ENCODE measurements at regions not wholly inside any gene's neighbourhood (a gene's known extent, or its start where the extent isn't known, plus 50 kb on each side); places are given as distances from the start of the nearest gene placed in this dataset.

GRCh38 chr10:63760708-63761047 is 239.5 kb downstream of the REEP3 start:
- Histone ChIP-seq H2BK12ac (ENCODE audit: low read length in 2 of 2) (no peak overlapping the region), H4K8ac (ENCODE audit: low read length) (no peak overlapping the region), H2BK15ac (ENCODE audit: low read depth, poor library complexity, severe bottlenecking) (no peak overlapping the region), H2AFZ (ENCODE audit: low read depth, low read length) (no peak overlapping the region), H3K4ac (ENCODE audit: low read depth in 1 of 2, low read length in 2 of 2) (no peak overlapping the region), H4K91ac (ENCODE audit: low read length) (no peak overlapping the region), H3K14ac (ENCODE audit: low read length in 2 of 2) (no peak overlapping the region), H3K36me3 (ENCODE audit: control insufficient read depth in 1 of 2, insufficient read depth in 2 of 2, low read depth in 1 of 2, low read length in 2 of 2) (no peaks in the 10 kb centered on the region), H2BK5ac (ENCODE audit: low read depth, low read length, poor library complexity, severe bottlenecking) (no peak overlapping the region), H3K79me1 (replicated peaks; ENCODE audit: low read length, poor library complexity, severe bottlenecking) (no peaks in the 10 kb centered on the region), H3K9ac (ENCODE audit: low read length) (no peak overlapping the region), H2BK120ac (ENCODE audit: low read depth, low read length) (no peak overlapping the region), H3K9me3 (ENCODE audit: control insufficient read depth, low read length) (no peaks in the 10 kb centered on the region), H3K27ac (ENCODE audit: low read length, poor library complexity, severe bottlenecking) (no peak overlapping the region), H3K18ac (ENCODE audit: low read depth in 1 of 2, low read length in 2 of 2) (no peak overlapping the region), H3K4me1 (ENCODE audit: control insufficient read depth, insufficient read depth, low read depth, low read length) (peaks cover 3% of the 10 kb centered on the region), H3K4me2 (ENCODE audit: low read length, poor library complexity, severe bottlenecking) (no peak overlapping the region), H3K4me3 (ENCODE audit: insufficient read depth in 1 of 2, low read depth in 1 of 2, low read length in 2 of 2) (no peak overlapping the region), H3K23ac (ENCODE audit: low read length in 2 of 2) (no peak overlapping the region), H2AK5ac (ENCODE audit: low read length, severe bottlenecking) (no peak overlapping the region), H3K27me3 (ENCODE audit: control insufficient read depth in 1 of 2, insufficient read depth in 1 of 2, low read length in 2 of 2) (no peaks in the 10 kb centered on the region)
- 44% methylated on average over 1 of the region's 1 CpG for WGBS
- no peak for DNase-seq

GRCh38 chr10:63761243-63761642 is 240.0 kb downstream of the REEP3 start:
- H3K23ac ChIP-seq (ENCODE audit: low read length in 2 of 2): no peak overlapping the region
- H3K18ac ChIP-seq (ENCODE audit: low read depth in 1 of 2, low read length in 2 of 2): no peak overlapping the region
- no peak overlapping the region for H2BK12ac ChIP-seq (ENCODE audit: low read length in 2 of 2)
- no peak overlapping the region for H3K9ac ChIP-seq (ENCODE audit: low read length)
- no peak overlapping the region for H3K4ac ChIP-seq (ENCODE audit: low read depth in 1 of 2, low read length in 2 of 2)
- no peak overlapping the region for H2BK120ac ChIP-seq (ENCODE audit: low read depth, low read length)
- H2BK5ac ChIP-seq (ENCODE audit: low read depth, low read length, poor library complexity, severe bottlenecking): no peak overlapping the region
- 80% methylated on average over 2 of the region's 2 CpGs for WGBS
- DNase-seq: no peak
- no peak overlapping the region for H3K14ac ChIP-seq (ENCODE audit: low read length in 2 of 2)
- no peak overlapping the region for H3K27ac ChIP-seq (ENCODE audit: low read length, poor library complexity, severe bottlenecking)
- no peak overlapping the region for H2AK5ac ChIP-seq (ENCODE audit: low read length, severe bottlenecking)
- H3K36me3 ChIP-seq (ENCODE audit: control insufficient read depth in 1 of 2, insufficient read depth in 2 of 2, low read depth in 1 of 2, low read length in 2 of 2): no peaks in the 10 kb centered on the region
- H3K4me2 ChIP-seq (ENCODE audit: low read length, poor library complexity, severe bottlenecking): no peak overlapping the region
- no peak overlapping the region for H4K91ac ChIP-seq (ENCODE audit: low read length)
- H3K27me3 ChIP-seq (ENCODE audit: control insufficient read depth in 1 of 2, insufficient read depth in 1 of 2, low read length in 2 of 2): no peaks in the 10 kb centered on the region
- no peaks in the 10 kb centered on the region for H3K9me3 ChIP-seq (ENCODE audit: control insufficient read depth, low read length)
- H3K4me3 ChIP-seq (ENCODE audit: insufficient read depth in 1 of 2, low read depth in 1 of 2, low read length in 2 of 2): no peak overlapping the region
- H4K8ac ChIP-seq (ENCODE audit: low read length): no peak overlapping the region
- H3K4me1 ChIP-seq (ENCODE audit: control insufficient read depth, insufficient read depth, low read depth, low read length): peaks cover 3% of the 10 kb centered on the region
- H3K79me1 ChIP-seq (replicated peaks; ENCODE audit: low read length, poor library complexity, severe bottlenecking): no peaks in the 10 kb centered on the region
- H2AFZ ChIP-seq (ENCODE audit: low read depth, low read length): no peak overlapping the region
- no peak overlapping the region for H2BK15ac ChIP-seq (ENCODE audit: low read depth, poor library complexity, severe bottlenecking)

GRCh38 chr10:63763744-63764143 is 242.5 kb downstream of the REEP3 start:
- Histone ChIP-seq H2AFZ (ENCODE audit: low read depth, low read length) (no peak overlapping the region), H2BK15ac (ENCODE audit: low read depth, poor library complexity, severe bottlenecking) (no peak overlapping the region), H3K27ac (ENCODE audit: low read length, poor library complexity, severe bottlenecking) (no peak overlapping the region), H3K4me3 (ENCODE audit: insufficient read depth in 1 of 2, low read depth in 1 of 2, low read length in 2 of 2) (no peak overlapping the region), H3K4ac (ENCODE audit: low read depth in 1 of 2, low read length in 2 of 2) (no peak overlapping the region), H2AK5ac (ENCODE audit: low read length, severe bottlenecking) (no peak overlapping the region), H3K14ac (ENCODE audit: low read length in 2 of 2) (no peak overlapping the region), H2BK5ac (ENCODE audit: low read depth, low read length, poor library complexity, severe bottlenecking) (no peak overlapping the region), H3K4me1 (ENCODE audit: control insufficient read depth, insufficient read depth, low read depth, low read length) (peaks cover 3% of the 10 kb centered on the region), H3K36me3 (ENCODE audit: control insufficient read depth in 1 of 2, insufficient read depth in 2 of 2, low read depth in 1 of 2, low read length in 2 of 2) (no peaks in the 10 kb centered on the region), H3K23ac (ENCODE audit: low read length in 2 of 2) (no peak overlapping the region), H3K9me3 (ENCODE audit: control insufficient read depth, low read length) (no peaks in the 10 kb centered on the region), H2BK120ac (ENCODE audit: low read depth, low read length) (no peak overlapping the region), H3K9ac (ENCODE audit: low read length) (peak overlapping the region; percentile 17), H3K4me2 (ENCODE audit: low read length, poor library complexity, severe bottlenecking) (no peak overlapping the region), H4K8ac (ENCODE audit: low read length) (no peak overlapping the region), H3K18ac (ENCODE audit: low read depth in 1 of 2, low read length in 2 of 2) (no peak overlapping the region), H4K91ac (ENCODE audit: low read length) (no peak overlapping the region), H3K79me1 (replicated peaks; ENCODE audit: low read length, poor library complexity, severe bottlenecking) (no peaks in the 10 kb centered on the region), H2BK12ac (ENCODE audit: low read length in 2 of 2) (no peak overlapping the region), H3K27me3 (ENCODE audit: control insufficient read depth in 1 of 2, insufficient read depth in 1 of 2, low read length in 2 of 2) (no peaks in the 10 kb centered on the region)
- DNase-seq: peak; percentile 13
- WGBS: 86% methylated on average over 2 of the region's 2 CpGs

- H3K4me3 ChIP-seq (ENCODE audit: insufficient read depth in 1 of 2, low read depth in 1 of 2, low read length in 2 of 2): no peak overlapping the region
- no peak overlapping the region for H3K14ac ChIP-seq (ENCODE audit: low read length in 2 of 2)
- H4K91ac ChIP-seq (ENCODE audit: low read length): no peak overlapping the region
- H3K27ac ChIP-seq (ENCODE audit: low read length, poor library complexity, severe bottlenecking): no peak overlapping the region
- no peaks in the 10 kb centered on the region for H3K9me3 ChIP-seq (ENCODE audit: control insufficient read depth, low read length)
- H3K4ac ChIP-seq (ENCODE audit: low read depth in 1 of 2, low read length in 2 of 2): no peak overlapping the region
- no peak overlapping the region for H2BK120ac ChIP-seq (ENCODE audit: low read depth, low read length)
- peak overlapping the region; percentile 15 for H3K9ac ChIP-seq (ENCODE audit: low read length)
- H2AK5ac ChIP-seq (ENCODE audit: low read length, severe bottlenecking): no peak overlapping the region
- H3K36me3 ChIP-seq (ENCODE audit: control insufficient read depth in 1 of 2, insufficient read depth in 2 of 2, low read depth in 1 of 2, low read length in 2 of 2): no peaks in the 10 kb centered on the region
- no peak overlapping the region for H2BK15ac ChIP-seq (ENCODE audit: low read depth, poor library complexity, severe bottlenecking)
- WGBS: 100% methylated on average over 1 of the region's 1 CpG
- H3K79me1 ChIP-seq (replicated peaks; ENCODE audit: low read length, poor library complexity, severe bottlenecking): no peaks in the 10 kb centered on the region
- no peak overlapping the region for H2BK12ac ChIP-seq (ENCODE audit: low read length in 2 of 2)
- no peak overlapping the region for H2BK5ac ChIP-seq (ENCODE audit: low read depth, low read length, poor library complexity, severe bottlenecking)
- peaks cover 3% of the 10 kb centered on the region for H3K4me1 ChIP-seq (ENCODE audit: control insufficient read depth, insufficient read depth, low read depth, low read length)
- no peak overlapping the region for H3K4me2 ChIP-seq (ENCODE audit: low read length, poor library complexity, severe bottlenecking)
- H3K18ac ChIP-seq (ENCODE audit: low read depth in 1 of 2, low read length in 2 of 2): no peak overlapping the region
- no peak overlapping the region for H3K23ac ChIP-seq (ENCODE audit: low read length in 2 of 2)
- no peaks in the 10 kb centered on the region for H3K27me3 ChIP-seq (ENCODE audit: control insufficient read depth in 1 of 2, insufficient read depth in 1 of 2, low read length in 2 of 2)
- peak; percentile 41 for DNase-seq
- no peak overlapping the region for H4K8ac ChIP-seq (ENCODE audit: low read length)
- no peak overlapping the region for H2AFZ ChIP-seq (ENCODE audit: low read depth, low read length)
Observed at GRCh38 chr10:63765126-63765525, 243.9 kb downstream of the REEP3 start.

Data from mesenchymal stem cell (in vitro differentiated cells and primary cell).